ENCODE measurements at regions not wholly inside any gene's neighbourhood (a gene's known extent, or its start where the extent isn't known, plus 50 kb on each side); places are given as distances from the start of the nearest gene placed in this dataset.

DNA sequence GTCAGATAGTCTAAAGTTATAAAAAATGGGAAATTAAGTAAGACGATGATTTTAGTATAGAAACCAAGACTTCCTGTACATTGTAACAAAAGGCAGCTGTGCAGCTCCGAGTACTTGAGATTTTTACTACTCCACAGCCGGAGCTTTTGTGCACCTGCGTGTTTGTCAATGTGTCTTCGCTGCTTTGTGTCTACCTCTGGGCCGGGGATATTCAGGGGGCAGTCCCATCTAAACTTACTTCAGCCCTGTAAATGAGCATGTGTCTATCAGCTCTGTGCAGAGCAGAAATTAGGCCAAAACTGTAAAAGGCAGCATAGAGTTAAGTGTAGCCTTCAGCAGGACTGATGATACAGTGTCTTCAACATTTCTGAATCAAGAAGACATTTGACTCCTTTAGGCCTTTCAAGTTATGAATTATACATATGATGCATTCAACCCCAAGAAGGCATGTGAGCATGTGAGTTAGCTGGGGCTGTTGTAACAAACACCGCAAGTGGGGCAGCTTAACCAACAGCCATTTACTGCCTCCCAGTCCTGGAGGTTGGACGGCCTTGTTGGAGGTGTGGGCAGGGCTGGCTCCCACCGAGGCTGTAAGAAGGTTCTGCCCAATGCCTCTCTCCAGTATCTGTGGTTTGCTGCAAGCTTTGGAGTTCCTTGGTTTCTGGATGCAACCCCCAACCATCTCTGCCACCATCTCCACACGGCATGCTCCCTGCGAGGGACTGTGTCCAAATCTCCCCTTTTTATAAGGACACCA, 191.0 kb upstream of the IRS2 start:
- DNase-seq: no peak

DNA sequence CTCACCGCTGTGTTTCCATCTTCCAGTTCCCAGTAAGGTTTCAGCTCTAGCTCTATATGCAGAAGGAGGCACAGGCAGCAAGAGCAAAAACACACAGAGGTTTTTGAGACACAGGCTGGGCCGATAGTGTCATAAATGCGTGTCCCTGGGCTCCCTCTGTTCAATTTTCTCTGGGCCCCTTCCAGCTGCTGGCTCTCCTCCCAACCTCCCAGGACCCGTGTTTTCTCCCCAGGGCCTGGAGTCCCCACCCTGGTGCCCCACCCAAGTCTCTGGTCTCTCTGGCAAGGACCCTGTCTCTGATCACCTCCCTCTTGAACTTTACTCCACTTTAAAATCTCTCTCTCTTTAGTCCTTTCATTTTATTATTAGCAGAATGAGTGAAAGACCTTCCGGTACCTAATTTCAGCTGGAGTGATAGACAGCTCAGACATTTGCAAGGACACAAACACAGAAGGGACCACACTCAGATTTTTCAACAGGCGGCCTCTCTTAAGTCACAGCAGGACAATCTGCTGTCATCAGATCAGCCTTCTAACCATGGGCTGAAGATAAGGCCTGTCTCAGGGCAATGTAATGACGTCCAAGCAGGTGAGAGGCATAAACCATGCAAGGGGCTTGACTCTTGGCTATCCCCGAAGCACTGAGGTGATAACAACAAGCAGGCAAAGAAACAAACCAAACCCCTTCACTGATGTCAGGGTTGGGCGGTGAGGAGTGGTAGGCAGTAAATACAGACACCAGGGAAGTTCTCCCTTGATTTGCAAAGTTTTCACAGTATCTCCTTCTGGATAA, 190.0 kb upstream of the IRS2 start:
- DNase-seq: no peak

DNA sequence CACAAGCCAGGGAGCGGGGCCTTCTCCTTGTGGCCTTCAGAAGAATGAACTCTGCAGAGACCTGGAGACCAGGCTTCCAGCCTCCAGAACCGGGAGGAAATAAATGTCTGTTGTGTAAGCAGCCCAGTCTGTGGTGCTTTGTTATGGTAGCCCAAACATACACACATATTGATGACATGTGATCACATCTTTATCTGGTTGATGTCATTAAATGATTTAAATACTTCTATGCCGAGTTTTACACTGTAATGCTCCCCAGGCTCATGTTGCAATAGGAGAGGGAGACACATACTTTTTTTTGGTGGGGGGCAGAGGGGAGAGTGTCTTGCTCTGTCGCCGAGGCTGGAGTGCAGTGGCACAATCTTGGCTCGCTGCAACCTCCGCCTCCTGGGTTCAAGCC, 188.0 kb upstream of the IRS2 start:
- DNase-seq: no peak

GRCh38 chr13:109973279-109973678, 186.9 kb upstream of the IRS2 start:
- DNase-seq: no peak

GRCh38 chr13:109971456-109972090, 185.2 kb upstream of the IRS2 start:
- DNase-seq: no peak

DNA sequence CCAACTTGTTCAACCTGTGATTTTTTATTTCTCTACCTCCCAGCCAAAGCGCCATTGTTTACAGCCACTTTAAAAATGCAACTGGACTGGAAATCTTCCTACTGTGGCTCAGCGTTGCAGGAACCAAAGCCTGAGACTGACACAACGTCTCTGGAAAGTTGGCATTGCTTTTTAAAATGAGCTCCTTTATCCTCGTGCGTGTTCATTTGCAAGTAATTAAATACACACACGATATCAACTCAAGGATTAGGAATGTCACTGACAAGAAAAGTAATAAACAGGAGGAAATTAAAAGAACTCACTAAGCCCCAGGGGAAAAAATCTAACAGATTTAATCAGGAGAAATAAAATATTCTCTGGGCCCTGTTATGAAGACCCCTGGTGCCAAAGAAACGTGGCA, 184.6 kb upstream of the IRS2 start:
- no peak for DNase-seq

GRCh38 chr13:109968876-109969577, 182.6 kb upstream of the IRS2 start:
- DNase-seq: peak; percentile 41

GRCh38 chr13:109963960-109964563, 177.7 kb upstream of the IRS2 start:
- no peak for DNase-seq

- DNase-seq: no peak
Measured at GRCh38 chr13:109963384-109963783, 177.0 kb upstream of the IRS2 start.

DNA sequence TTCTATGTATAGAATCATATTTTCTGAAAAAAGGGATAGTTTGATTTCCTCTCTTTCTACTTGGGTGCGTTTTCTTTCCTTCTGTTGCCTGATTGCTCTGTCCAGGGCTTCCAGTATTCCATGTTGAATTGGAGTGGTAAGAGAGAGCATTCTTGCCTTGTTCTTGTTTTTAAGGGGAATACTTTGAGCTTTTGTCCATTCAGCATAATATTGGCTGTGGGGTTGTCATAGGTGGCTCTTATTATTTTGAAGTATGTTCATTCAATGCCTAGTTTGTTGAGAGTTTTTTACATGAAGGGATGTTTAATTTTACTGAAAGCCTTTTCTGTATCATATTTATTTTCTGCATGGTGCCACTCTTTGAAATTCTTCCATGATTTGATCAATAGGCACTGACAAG, 173.5 kb upstream of the IRS2 start:
- no peak for DNase-seq

DNA sequence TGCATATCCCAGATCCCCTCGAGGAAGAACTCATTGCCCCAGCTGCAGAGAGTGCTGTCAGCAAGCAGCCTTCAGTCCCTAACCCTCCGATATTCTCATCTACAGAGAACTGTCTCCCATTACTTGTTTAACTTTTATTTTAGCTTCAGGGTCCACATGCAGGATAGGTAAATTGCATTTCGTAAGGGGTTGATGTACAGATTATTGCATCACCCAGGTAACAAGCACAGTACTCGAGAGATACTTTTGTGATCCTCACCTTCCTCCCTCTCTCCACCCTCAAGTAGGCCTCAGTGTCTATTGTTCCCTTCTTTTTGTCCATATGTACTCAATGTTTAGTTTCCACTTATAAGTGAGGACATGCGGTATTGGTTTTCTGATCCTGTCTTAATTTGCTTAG, 171.5 kb upstream of the IRS2 start:
- DNase-seq: no peak

DNA sequence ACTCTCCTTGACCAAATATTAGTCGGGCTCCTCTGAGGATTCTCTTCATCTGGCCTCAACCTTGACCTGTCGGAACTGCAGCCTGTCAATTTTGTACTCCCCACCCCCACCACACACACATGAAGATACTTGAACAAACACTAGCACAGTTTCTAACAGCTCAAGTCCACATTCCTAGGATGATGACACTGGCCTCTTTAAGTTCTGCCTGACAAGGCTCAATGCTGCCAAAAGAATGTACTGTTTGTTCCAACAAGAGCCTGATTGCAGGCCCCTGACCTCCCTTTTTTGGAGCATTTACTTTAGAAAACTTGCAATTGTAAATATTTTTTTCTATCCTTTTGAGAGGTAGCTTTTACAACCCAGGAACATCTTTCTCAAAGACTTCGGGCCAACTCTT, 169.2 kb upstream of the IRS2 start:
- DNase-seq: peak; percentile 17

DNA sequence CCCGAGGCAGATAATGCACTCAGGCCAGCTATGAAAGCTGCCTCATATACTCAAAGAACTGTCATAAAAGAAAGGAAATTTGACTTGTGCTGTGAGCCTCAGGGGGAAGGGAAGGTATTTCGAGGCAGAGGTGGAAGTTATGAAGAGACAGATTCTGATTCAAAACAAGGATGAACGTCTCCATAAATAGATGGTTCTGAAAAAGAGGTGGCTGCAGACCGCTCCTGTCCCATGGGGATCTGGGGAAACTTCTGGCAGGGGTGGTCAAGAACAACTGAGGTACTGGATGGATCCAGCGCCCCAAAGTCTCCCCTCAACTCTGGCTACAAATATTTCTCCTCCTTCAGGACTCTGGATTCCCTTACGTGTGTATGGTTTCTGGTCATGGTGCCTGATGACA, 168.1 kb upstream of the IRS2 start:
- no peak for DNase-seq

GRCh38 chr13:109951491-109951890, 165.1 kb upstream of the IRS2 start:
- DNase-seq: no peak

DNA sequence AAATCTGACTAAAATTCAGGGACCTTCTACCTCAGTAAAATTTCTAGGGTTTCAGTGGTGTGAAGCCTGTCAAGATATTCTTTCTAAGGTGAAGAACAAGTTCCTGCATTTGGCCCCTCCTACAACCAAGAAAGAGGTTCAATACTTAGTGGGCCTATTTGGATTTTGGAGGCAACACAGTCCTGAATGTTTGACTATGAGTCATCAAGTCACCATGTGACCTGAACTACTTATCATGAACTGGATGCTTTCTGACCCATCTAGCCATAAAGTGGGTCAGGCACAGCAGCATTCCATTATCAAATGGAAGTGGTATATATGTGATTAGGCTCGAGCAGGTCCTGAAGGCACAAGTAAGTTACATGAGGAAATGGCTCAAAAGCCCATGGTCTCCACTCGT, 163.0 kb upstream of the IRS2 start:
- no peak for DNase-seq

DNA sequence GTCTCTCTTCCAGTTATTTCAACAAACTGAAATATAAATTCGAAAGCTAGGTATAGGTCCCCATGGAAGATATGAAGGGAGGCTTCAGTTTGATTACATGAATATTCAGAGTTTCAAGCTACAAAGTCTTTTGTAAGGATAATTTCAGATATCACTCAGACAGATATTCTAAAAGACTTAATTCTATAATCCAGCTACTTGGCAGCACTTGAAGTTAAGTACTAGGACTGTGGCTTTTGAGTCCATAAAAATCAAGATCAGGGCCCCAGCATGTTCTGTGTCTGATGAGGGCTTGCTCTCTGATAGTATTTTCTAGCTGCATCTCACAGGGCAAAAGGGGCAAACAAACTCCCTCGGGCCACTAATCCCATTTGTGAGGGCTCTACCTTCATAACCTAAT, 160.6 kb upstream of the IRS2 start:
- no peak for DNase-seq

DNA sequence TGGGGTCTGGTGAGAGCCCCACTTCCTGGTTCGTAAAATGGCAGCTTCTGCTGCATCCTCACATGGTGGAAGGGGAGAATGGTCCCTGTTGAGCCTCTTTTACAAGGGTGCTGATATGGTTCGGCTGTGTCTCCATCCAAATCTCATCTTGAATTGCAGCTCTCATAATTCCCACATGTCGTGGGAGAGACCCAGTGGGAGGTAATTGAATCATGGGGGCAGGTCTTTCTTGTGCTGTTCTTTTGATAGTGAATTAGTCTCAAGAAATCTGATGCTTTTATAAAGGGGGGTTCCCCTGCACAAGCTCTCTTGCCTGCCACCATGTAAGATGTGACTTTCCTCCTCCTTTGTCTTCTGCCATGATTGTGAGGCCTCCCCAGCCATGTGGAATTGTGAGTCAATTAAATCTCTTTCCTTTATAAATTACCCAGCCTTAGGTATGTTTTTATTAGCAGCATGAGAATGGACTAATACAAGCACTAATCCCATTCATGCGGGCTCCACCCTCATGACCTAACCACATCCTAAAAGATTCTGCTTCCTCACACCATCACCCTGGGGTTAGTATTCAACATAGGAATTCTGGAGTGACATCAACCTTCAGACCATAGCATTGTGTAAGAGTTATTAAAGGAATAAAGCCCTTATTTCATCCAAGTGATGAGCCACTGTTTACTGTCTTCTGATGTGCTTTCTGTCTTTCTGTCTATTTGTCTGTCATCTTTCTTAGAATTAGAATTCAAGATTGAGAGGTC, 159.0 kb upstream of the IRS2 start:
- no peak for DNase-seq

GRCh38 chr13:109941951-109942350, 155.6 kb upstream of the IRS2 start:
- DNase-seq: no peak

DNA sequence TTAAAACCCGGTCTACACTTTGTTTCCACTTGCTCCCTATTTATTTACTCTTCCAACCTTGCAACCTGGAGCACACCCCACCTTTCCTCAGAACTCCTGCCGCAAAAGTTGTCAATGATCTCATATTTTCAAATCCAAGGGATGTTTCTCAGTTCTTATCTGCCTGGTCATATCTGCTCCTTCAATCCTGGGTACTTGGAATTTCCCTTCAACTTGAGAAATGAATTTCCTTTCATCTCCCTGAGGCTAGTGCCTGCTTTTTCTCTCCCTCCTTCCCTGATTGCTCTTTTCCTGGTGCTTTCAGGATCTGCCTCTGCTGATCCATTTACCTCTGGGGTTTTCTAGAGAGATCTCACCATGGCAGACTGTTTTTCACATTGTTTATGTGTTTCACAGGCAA, 154.8 kb upstream of the IRS2 start:
- no peak for DNase-seq

- DNase-seq: no peak
Measured at GRCh38 chr13:109940637-109941036, 154.3 kb upstream of the IRS2 start.

GRCh38 chr13:109939838-109940237, 153.5 kb upstream of the IRS2 start:
- DNase-seq: no peak

- peak; percentile 26 for DNase-seq
Measured at GRCh38 chr13:109939180-109939579, 152.8 kb upstream of the IRS2 start.

All from tongue (tissue), 1 donor.